ENCODE measurements at regions not wholly inside any gene's neighbourhood (a gene's known extent, or its start where the extent isn't known, plus 50 kb on each side); places are given as distances from the start of the nearest gene placed in this dataset.

DNA sequence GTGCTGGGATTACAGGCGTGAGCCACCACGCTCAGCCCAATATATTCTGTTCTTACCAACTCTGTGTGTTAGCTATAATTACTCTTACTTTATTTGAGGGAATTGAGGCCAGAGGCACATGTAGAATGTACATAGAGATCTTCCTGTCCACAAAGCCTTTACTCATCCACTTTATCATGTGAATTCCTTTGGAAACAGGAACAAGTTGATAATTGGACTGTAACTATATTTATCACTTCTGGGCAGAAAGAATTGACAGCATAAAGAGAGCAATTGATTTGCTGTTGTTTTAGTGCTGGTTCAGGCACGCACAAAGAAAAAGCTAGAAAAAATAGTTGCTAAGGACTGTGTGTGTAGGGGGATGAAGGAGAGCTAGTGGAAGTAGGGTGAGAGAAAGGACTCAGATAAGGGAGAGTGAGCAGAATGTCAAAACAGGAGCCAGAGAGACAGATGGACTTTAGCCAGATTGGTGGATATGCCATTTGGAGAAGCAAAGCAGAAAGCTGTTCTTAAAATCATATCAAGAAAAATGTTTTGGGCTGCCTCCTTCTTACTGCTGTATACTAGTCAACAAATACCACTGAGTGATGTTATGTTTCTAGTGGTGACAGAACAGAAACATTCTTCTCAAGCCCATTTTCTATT, 929.8 kb upstream of the CNTN5 start:
- Histone ChIP-seq H3K9me3 (no peaks in the 10 kb centered on the region), H3K27me3 (no peaks in the 10 kb centered on the region), H3K4me1 (no peaks in the 10 kb centered on the region), H3K4me3 (ENCODE audit: low read depth, low read length) (no peak overlapping the region), H3K36me3 (no peaks in the 10 kb centered on the region)
- TF ChIP-seq, protein P1, sequence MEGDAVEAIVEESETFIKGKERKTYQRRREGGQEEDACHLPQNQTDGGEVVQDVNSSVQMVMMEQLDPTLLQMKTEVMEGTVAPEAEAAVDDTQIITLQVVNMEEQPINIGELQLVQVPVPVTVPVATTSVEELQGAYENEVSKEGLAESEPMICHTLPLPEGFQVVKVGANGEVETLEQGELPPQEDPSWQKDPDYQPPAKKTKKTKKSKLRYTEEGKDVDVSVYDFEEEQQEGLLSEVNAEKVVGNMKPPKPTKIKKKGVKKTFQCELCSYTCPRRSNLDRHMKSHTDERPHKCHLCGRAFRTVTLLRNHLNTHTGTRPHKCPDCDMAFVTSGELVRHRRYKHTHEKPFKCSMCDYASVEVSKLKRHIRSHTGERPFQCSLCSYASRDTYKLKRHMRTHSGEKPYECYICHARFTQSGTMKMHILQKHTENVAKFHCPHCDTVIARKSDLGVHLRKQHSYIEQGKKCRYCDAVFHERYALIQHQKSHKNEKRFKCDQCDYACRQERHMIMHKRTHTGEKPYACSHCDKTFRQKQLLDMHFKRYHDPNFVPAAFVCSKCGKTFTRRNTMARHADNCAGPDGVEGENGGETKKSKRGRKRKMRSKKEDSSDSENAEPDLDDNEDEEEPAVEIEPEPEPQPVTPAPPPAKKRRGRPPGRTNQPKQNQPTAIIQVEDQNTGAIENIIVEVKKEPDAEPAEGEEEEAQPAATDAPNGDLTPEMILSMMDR (IDR thresholded peaks at IDR 0.05; ENCODE audit: low read depth, low read length) = no peak
- DNase-seq = no peak

- TF ChIP-seq, protein P1 (IDR thresholded peaks at IDR 0.05; ENCODE audit: low read depth, low read length) = no peak
- no peak for DNase-seq
- no peaks in the 10 kb centered on the region for H3K4me1 ChIP-seq
- no peaks in the 10 kb centered on the region for H3K36me3 ChIP-seq
- no peak overlapping the region for H3K4me3 ChIP-seq (ENCODE audit: low read depth, low read length)
- H3K9me3 ChIP-seq = no peaks in the 10 kb centered on the region; the same call in 1 of the 2 replicates
- no peaks in the 10 kb centered on the region for H3K27me3 ChIP-seq
Measured at GRCh38 chr11:98099371-98099770, 921.4 kb upstream of the CNTN5 start.

DNA sequence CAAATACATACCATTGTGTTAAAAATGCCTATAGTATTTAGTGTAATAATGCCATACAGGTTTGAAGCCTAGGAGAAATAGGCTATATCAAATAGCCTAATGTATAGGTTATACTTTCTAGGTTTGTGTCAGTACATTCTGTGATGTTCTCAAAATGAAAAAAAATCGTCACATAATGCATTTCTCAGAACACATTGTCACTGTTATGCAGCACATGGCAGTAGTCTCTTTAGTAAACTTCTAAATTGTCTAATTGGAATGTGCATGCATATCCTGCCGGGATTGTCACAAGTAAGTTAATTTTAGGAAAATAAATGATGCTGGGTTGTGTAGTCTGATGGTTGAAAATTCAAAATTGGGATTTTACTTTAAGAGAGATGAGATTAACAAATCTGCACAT, 920.1 kb upstream of the CNTN5 start:
- TF ChIP-seq, protein P1 (IDR thresholded peaks at IDR 0.05; ENCODE audit: low read depth, low read length) = no peak
- Histone ChIP-seq H3K36me3 (no peaks in the 10 kb centered on the region), H3K4me3 (ENCODE audit: low read depth, low read length) (no peak overlapping the region), H3K27me3 (no peaks in the 10 kb centered on the region), H3K4me1 (no peaks in the 10 kb centered on the region), H3K9me3 (no peaks in the 10 kb centered on the region; the same call in 1 of the 2 replicates)
- no peak for DNase-seq

DNA sequence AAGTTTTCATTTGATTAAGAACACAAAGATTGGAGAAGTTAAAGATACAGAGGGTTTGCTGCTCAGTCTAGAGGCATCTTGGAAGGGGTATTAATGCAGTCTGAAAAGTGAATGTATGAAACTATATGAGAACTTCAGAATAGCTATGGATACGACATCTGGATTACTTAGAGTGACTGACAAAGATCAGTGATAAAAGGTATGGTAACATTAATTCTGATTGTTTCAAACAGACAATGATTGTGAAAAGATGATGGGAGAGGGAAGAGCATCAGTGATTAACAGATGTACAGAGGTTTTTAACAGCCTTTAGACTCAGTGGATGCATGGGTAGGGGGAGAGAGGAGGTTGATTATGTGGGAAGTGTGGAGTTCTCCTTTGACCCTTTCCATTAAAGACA, 919.4 kb upstream of the CNTN5 start:
- Histone ChIP-seq H3K4me1 (no peaks in the 10 kb centered on the region), H3K27me3 (no peaks in the 10 kb centered on the region), H3K36me3 (no peaks in the 10 kb centered on the region), H3K9me3 (no peaks in the 10 kb centered on the region; the same call in 1 of the 2 replicates), H3K4me3 (ENCODE audit: low read depth, low read length) (no peak overlapping the region)
- no peak for DNase-seq
- TF ChIP-seq, protein P1 (IDR thresholded peaks at IDR 0.05; ENCODE audit: low read depth, low read length) = no peak

DNA sequence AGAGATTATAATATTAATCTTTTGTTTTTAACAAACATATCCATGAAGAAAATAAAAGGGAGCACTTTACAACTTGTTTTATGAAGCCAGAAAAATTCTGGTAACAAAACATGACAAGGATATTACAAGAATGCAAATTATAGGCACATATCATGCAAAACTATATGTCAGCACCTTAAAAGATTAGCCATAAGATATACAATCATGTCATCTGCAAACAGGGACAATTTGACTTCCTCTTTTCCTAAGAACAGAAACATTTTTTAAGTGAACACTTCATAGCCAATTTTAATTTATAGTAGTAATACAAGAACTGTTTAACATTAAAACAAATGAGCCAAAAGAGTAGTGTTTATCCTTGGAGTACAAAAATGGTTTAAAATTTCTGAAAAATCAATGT, 916.5 kb upstream of the CNTN5 start:
- H3K4me1 ChIP-seq = peaks cover 13% of the 10 kb centered on the region
- TF ChIP-seq, protein P1 (IDR thresholded peaks at IDR 0.05; ENCODE audit: low read depth, low read length) = no peak
- no peak for DNase-seq
- no peak overlapping the region for H3K4me3 ChIP-seq (ENCODE audit: low read depth, low read length)
- H3K9me3 ChIP-seq = no peaks in the 10 kb centered on the region; the same call in 1 of the 2 replicates
- no peaks in the 10 kb centered on the region for H3K36me3 ChIP-seq
- H3K27me3 ChIP-seq = no peaks in the 10 kb centered on the region

GRCh38 chr11:98107736-98108135, 913.0 kb upstream of the CNTN5 start:
- peak; percentile 35 for DNase-seq
- peaks cover 17% of the 10 kb centered on the region for H3K4me1 ChIP-seq
- TF ChIP-seq, protein P1 (IDR thresholded peaks at IDR 0.05; ENCODE audit: low read depth, low read length) = no peak
- no peaks in the 10 kb centered on the region for H3K36me3 ChIP-seq
- H3K9me3 ChIP-seq = no peaks in the 10 kb centered on the region
- H3K27me3 ChIP-seq = no peaks in the 10 kb centered on the region
- no peak overlapping the region for H3K4me3 ChIP-seq (ENCODE audit: low read depth, low read length)

Data from BE2C (cell line).